ENCODE measurements at regions not wholly inside any gene's neighbourhood (a gene's known extent, or its start where the extent isn't known, plus 50 kb on each side); places are given as distances from the start of the nearest gene placed in this dataset.

- no peak for DNase-seq (ENCODE audit: low read depth, low spot score)
- in situ Hi-C loops (cut with HindIII; ENCODE audit: low pct_unique_long_range_greater_than_20kb, low sequenced_read_pairs) = no loop called here
Measured at GRCh38 chr7:155914341-155914740, 102.1 kb upstream of the SHH start.

GRCh38 chr7:155913719-155914118, 101.5 kb upstream of the SHH start:
- in situ Hi-C loops (cut with HindIII; ENCODE audit: low pct_unique_long_range_greater_than_20kb, low sequenced_read_pairs) = no loop called here
- DNase-seq (ENCODE audit: low read depth, low spot score) = no peak

GRCh38 chr7:155913291-155913690, 101.0 kb upstream of the SHH start:
- in situ Hi-C loops (cut with HindIII; ENCODE audit: low pct_unique_long_range_greater_than_20kb, low sequenced_read_pairs) = no loop called here
- no peak for DNase-seq (ENCODE audit: low read depth, low spot score)

- DNase-seq (ENCODE audit: low read depth, low spot score) = no peak
- in situ Hi-C loops (cut with HindIII; ENCODE audit: low pct_unique_long_range_greater_than_20kb, low sequenced_read_pairs) = no loop called here
Measured at GRCh38 chr7:155911471-155912105, 99.3 kb upstream of the SHH start.

- no peak for DNase-seq (ENCODE audit: low read depth, low spot score)
- in situ Hi-C loops (cut with HindIII; ENCODE audit: low pct_unique_long_range_greater_than_20kb, low sequenced_read_pairs) = no loop called here
Measured at GRCh38 chr7:155908385-155908784, 96.1 kb upstream of the SHH start.

GRCh38 chr7:155907450-155908200, 95.4 kb upstream of the SHH start:
- DNase-seq (ENCODE audit: low read depth, low spot score) = no peak
- in situ Hi-C loops (cut with HindIII; ENCODE audit: low pct_unique_long_range_greater_than_20kb, low sequenced_read_pairs) = no loop called here

GRCh38 chr7:155901176-155901575, 88.9 kb upstream of the SHH start:
- in situ Hi-C loops (cut with HindIII; ENCODE audit: low pct_unique_long_range_greater_than_20kb, low sequenced_read_pairs) = no loop called here
- DNase-seq (ENCODE audit: low read depth, low spot score) = no peak

- in situ Hi-C loops (cut with HindIII; ENCODE audit: low pct_unique_long_range_greater_than_20kb, low sequenced_read_pairs) = no loop called here
Measured at GRCh38 chr7:155899596-155899995, 87.3 kb upstream of the SHH start.

GRCh38 chr7:155897758-155898386, 85.6 kb upstream of the SHH start:
- in situ Hi-C loops (cut with HindIII; ENCODE audit: low pct_unique_long_range_greater_than_20kb, low sequenced_read_pairs) = no loop called here
- no peak for DNase-seq (ENCODE audit: low read depth, low spot score)

More at GRCh38 chr7:155899596-155899995, 87.3 kb upstream of the SHH start:
- DNase-seq (ENCODE audit: low read depth, low spot score) = no peak

GRCh38 chr7:155896531-155897263, 84.4 kb upstream of the SHH start:
- in situ Hi-C loops (cut with HindIII; ENCODE audit: low pct_unique_long_range_greater_than_20kb, low sequenced_read_pairs) = no loop called here
- no peak for DNase-seq (ENCODE audit: low read depth, low spot score)

- DNase-seq (ENCODE audit: low read depth, low spot score) = no peak
- in situ Hi-C loops (cut with HindIII; ENCODE audit: low pct_unique_long_range_greater_than_20kb, low sequenced_read_pairs) = no loop called here
Measured at GRCh38 chr7:155893664-155894063, 81.4 kb upstream of the SHH start.

- in situ Hi-C loops (cut with HindIII; ENCODE audit: low pct_unique_long_range_greater_than_20kb, low sequenced_read_pairs) = no loop called here
- DNase-seq (ENCODE audit: low read depth, low spot score) = no peak
Measured at GRCh38 chr7:155893176-155893575, 80.9 kb upstream of the SHH start.

GRCh38 chr7:155889636-155890511, 77.6 kb upstream of the SHH start:
- DNase-seq (ENCODE audit: low read depth, low spot score) = no peak
- in situ Hi-C loops (cut with HindIII; ENCODE audit: low pct_unique_long_range_greater_than_20kb, low sequenced_read_pairs) = no loop called here

GRCh38 chr7:155887174-155887525, 74.9 kb upstream of the SHH start:
- in situ Hi-C loops (cut with HindIII; ENCODE audit: low pct_unique_long_range_greater_than_20kb, low sequenced_read_pairs) = no loop called here
- no peak for DNase-seq (ENCODE audit: low read depth, low spot score)

- in situ Hi-C loops (cut with HindIII; ENCODE audit: low pct_unique_long_range_greater_than_20kb, low sequenced_read_pairs) = no loop called here
- DNase-seq (ENCODE audit: low read depth, low spot score) = no peak
Measured at GRCh38 chr7:155886391-155887173, 74.3 kb upstream of the SHH start.

GRCh38 chr7:155885167-155886155, 73.2 kb upstream of the SHH start:
- in situ Hi-C loops (cut with HindIII; ENCODE audit: low pct_unique_long_range_greater_than_20kb, low sequenced_read_pairs) = no loop called here
- DNase-seq (ENCODE audit: low read depth, low spot score) = no peak
